Fibroblast of the aortic adventitia (primary cell): ENCODE measurements at regions not wholly inside any gene's neighbourhood (a gene's known extent, or its start where the extent isn't known, plus 50 kb on each side); places are given as distances from the start of the nearest gene placed in this dataset.

Experiments used
- DNase-seq: peaks from one replicate; pipeline ENCODE4 v3.0.0-alpha.2; 2010; ENCODE audit warnings: low read depth
- H3K4me3 ChIP-seq: 2 replicates; pipeline ENCODE4 v1.5.1; 2011; ENCODE audit warnings: low read depth, mild to moderate bottlenecking, control low read depth, low read length, moderate library complexity
- CTCF ChIP-seq: IDR thresholded peaks from 2 replicates; pipeline ENCODE4 v1.5.1; 2011; ENCODE audit warnings: mild to moderate bottlenecking, low read length, control low read depth, inconsistent platforms; ENCODE audit not compliant: insufficient read depth

GRCh38 chr5:144093868-144094267, 76.6 kb downstream of the YIPF5 start:
- no peak for TF ChIP-seq CTCF
- no peak for DNase-seq

GRCh38 chr5:144100702-144101101, 69.8 kb downstream of the YIPF5 start:
- H3K4me3 ChIP-seq = no peak overlapping the region
- peak; percentile 35 for DNase-seq
- TF ChIP-seq CTCF = no peak

More at GRCh38 chr5:144093868-144094267, 76.6 kb downstream of the YIPF5 start:
- H3K4me3 ChIP-seq = no peak overlapping the region

- no peak for TF ChIP-seq CTCF
- H3K4me3 ChIP-seq = no peak overlapping the region
- DNase-seq = no peak
These were observed 68.8 kb downstream of the YIPF5 start for GRCh38 chr5:144101616-144102015.

GRCh38 chr5:144102361-144102760, 68.1 kb downstream of the YIPF5 start:
- DNase-seq = no peak
- H3K4me3 ChIP-seq = no peak overlapping the region
- TF ChIP-seq CTCF = no peak

- TF ChIP-seq CTCF = no peak
- DNase-seq = no peak
- H3K4me3 ChIP-seq = no peak overlapping the region
These were observed 67.5 kb downstream of the YIPF5 start for GRCh38 chr5:144102979-144103378.

- no peak for TF ChIP-seq CTCF
- no peak overlapping the region for H3K4me3 ChIP-seq
- no peak for DNase-seq
These were observed 66.6 kb downstream of the YIPF5 start for GRCh38 chr5:144103611-144104485.
